ENCODE measurements at regions not wholly inside any gene's neighbourhood (a gene's known extent, or its start where the extent isn't known, plus 50 kb on each side); places are given as distances from the start of the nearest gene placed in this dataset.

- TF ChIP-seq CTCF (IDR thresholded peaks at IDR 0.05): no peak
- no peak for TF ChIP-seq POLR2A (IDR thresholded peaks at IDR 0.05)
- no peak for TF ChIP-seq POLR2AphosphoS5 (IDR thresholded peaks at IDR 0.05)
- TF ChIP-seq EP300 (IDR thresholded peaks at IDR 0.05): no peak
These were observed 188.1 kb upstream of the TMEM72 start for GRCh38 chr10:44723082-44723481.
